ENCODE measurements at regions not wholly inside any gene's neighbourhood (a gene's known extent, or its start where the extent isn't known, plus 50 kb on each side); places are given as distances from the start of the nearest gene placed in this dataset.

DNA sequence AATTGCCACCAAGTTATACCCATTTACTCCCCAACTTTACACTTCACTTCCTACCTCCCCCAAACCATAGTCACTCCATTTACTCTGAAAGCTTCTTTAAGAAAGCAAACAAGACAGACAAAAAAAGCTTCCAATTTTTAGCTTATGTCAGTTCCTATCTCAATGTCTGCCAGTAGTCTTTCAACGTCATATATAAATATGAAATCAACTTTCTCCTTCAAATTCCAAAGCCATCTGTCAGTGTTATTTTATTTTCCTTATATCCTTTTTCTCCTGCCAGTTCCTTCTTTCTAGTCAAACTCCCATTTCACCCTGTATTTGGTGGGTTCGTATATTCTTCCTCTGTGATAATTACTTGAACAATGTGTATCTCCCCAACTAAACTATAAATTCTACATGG, 85.8 kb upstream of the CMC1 start:
- TF ChIP-seq, protein P1, sequence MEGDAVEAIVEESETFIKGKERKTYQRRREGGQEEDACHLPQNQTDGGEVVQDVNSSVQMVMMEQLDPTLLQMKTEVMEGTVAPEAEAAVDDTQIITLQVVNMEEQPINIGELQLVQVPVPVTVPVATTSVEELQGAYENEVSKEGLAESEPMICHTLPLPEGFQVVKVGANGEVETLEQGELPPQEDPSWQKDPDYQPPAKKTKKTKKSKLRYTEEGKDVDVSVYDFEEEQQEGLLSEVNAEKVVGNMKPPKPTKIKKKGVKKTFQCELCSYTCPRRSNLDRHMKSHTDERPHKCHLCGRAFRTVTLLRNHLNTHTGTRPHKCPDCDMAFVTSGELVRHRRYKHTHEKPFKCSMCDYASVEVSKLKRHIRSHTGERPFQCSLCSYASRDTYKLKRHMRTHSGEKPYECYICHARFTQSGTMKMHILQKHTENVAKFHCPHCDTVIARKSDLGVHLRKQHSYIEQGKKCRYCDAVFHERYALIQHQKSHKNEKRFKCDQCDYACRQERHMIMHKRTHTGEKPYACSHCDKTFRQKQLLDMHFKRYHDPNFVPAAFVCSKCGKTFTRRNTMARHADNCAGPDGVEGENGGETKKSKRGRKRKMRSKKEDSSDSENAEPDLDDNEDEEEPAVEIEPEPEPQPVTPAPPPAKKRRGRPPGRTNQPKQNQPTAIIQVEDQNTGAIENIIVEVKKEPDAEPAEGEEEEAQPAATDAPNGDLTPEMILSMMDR (IDR thresholded peaks at IDR 0.05; ENCODE audit: poor library complexity): no peak
- TF ChIP-seq EZH2 (IDR thresholded peaks at IDR 0.05; ENCODE audit: borderline replicate concordance) (no peak), EZH2phosphoT487 (IDR thresholded peaks at IDR 0.05; ENCODE audit: low read depth, severe bottlenecking, unreplicated experiment) (no peak)

Data from hepatocyte (in vitro differentiated cells).